K562 (cell line): ENCODE measurements at regions not wholly inside any gene's neighbourhood (a gene's known extent, or its start where the extent isn't known, plus 50 kb on each side); places are given as distances from the start of the nearest gene placed in this dataset.

ENCODE experiments used
- TEAD4 ChIP-seq, 2 experiments: sonication (generic) in 1 of 2; formaldehyde crosslinking in 1 of 2; IDR thresholded peaks; 2 replicates each; pipeline versions ENCODE4 v1.6.1 to v1.8.0; 2012 to 2022; ENCODE audit warnings: borderline replicate concordance in 1 of 2, inconsistent platforms in 1 of 2, low read length in 1 of 2, mild to moderate bottlenecking in 1 of 2, missing genetic modification reagents in 1 of 2
- TF ChIP-seq, protein P1 (sequence below), 3 experiments: IDR thresholded peaks in 2 of 3; conservative IDR thresholded peaks in 1 of 3; 2 replicates each; pipeline ENCODE4 v1.5.1; 2011 to 2012; ENCODE audit warnings: low read length in 3 of 3, mild to moderate bottlenecking in 3 of 3, control low read depth in 2 of 3, improper control_type of control experiment in 1 of 3, inconsistent platforms in 1 of 3, low read depth in 1 of 3, mixed read lengths in 1 of 3, moderate library complexity in 1 of 3; ENCODE audit not compliant: insufficient read depth in 2 of 3

DNA sequence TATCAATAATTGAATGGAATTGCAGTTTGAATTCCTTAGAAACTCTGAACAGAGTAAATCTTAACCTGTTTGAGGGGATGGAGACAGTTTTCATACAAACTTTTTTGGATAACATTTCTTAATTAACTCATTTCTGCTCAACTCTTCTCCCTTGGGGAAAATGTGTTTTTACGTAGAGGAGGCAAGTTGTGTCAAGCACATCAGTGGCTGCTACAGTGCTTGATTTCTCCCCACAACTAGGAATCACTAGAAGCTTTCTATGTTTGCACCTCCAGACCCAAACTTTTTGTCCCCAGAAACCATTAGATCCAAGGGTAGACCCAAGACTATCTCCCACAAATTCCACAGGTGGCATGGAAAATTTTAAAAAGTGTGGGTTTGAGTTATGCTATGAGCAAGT lies 658.9 kb upstream of the FSHR start:
- no peak for TF ChIP-seq TEAD4 (IDR thresholded peaks at IDR 0.05; ENCODE audit: low read length)
- no peak for TF ChIP-seq TEAD4 (CRISPR knock-in tag; IDR thresholded peaks at IDR 0.05; ENCODE audit: borderline replicate concordance)
- TF ChIP-seq, protein P1, sequence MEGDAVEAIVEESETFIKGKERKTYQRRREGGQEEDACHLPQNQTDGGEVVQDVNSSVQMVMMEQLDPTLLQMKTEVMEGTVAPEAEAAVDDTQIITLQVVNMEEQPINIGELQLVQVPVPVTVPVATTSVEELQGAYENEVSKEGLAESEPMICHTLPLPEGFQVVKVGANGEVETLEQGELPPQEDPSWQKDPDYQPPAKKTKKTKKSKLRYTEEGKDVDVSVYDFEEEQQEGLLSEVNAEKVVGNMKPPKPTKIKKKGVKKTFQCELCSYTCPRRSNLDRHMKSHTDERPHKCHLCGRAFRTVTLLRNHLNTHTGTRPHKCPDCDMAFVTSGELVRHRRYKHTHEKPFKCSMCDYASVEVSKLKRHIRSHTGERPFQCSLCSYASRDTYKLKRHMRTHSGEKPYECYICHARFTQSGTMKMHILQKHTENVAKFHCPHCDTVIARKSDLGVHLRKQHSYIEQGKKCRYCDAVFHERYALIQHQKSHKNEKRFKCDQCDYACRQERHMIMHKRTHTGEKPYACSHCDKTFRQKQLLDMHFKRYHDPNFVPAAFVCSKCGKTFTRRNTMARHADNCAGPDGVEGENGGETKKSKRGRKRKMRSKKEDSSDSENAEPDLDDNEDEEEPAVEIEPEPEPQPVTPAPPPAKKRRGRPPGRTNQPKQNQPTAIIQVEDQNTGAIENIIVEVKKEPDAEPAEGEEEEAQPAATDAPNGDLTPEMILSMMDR (IDR thresholded peaks at IDR 0.05 in 2 of 3, conservative IDR thresholded peaks at IDR 0.05 in 1 of 3; ENCODE audit: insufficient read depth in 2 of 3, low read depth in 1 of 3, low read length in 3 of 3), result no peak
